Spinal cord (tissue), 9 donors: ENCODE measurements at regions not wholly inside any gene's neighbourhood (a gene's known extent, or its start where the extent isn't known, plus 50 kb on each side); places are given as distances from the start of the nearest gene placed in this dataset.

Experiments
- DNase-seq, 6 donors: peaks; one replicate each; pipeline versions ENCODE4 v3.0.0 to v3.0.0-alpha.2; 2013 to 2015; ENCODE audit warnings: low spot score in 6 of 6, low read depth in 4 of 6
- H3K27ac ChIP-seq: one replicate; pipeline ENCODE4 v1.5.1; 2013; ENCODE audit warnings: low read depth, low read length, control low read depth
- H3K27me3 ChIP-seq: one replicate; pipeline ENCODE4 v1.6.1; 2013; ENCODE audit warnings: low read length; ENCODE audit not compliant: control insufficient read depth, insufficient read depth
- H3K36me3 ChIP-seq: one replicate; pipeline ENCODE4 v1.6.1; 2013; ENCODE audit warnings: low read length; ENCODE audit not compliant: control insufficient read depth, insufficient read depth
- H3K4me1 ChIP-seq: one replicate; pipeline ENCODE4 v1.6.1; 2013; ENCODE audit warnings: low read length; ENCODE audit not compliant: control insufficient read depth, insufficient read depth
- H3K4me3 ChIP-seq: one replicate; pipeline ENCODE4 v1.5.1; 2013; ENCODE audit warnings: low read depth, low read length, control low read depth
- H3K9me3 ChIP-seq: one replicate; pipeline ENCODE4 v1.6.1; 2013; ENCODE audit warnings: low read length; ENCODE audit not compliant: control insufficient read depth, insufficient read depth
- WGBS: methylation state at CpG from one replicate; pipeline ENCODE4 v1.1.5; 2013; ENCODE audit warnings: missing lambda C conversion rate; ENCODE audit not compliant: insufficient coverage; 5-methylcytosine and 5-hydroxymethylcytosine counted together
- donor health status: healthy.

- no peaks in the 10 kb centered on the region for H3K27me3 ChIP-seq
- no peak for DNase-seq
- no peaks in the 10 kb centered on the region for H3K9me3 ChIP-seq
- no peaks in the 10 kb centered on the region for H3K36me3 ChIP-seq
- no peak overlapping the region for H3K27ac ChIP-seq
- no peaks in the 10 kb centered on the region for H3K4me1 ChIP-seq
- H3K4me3 ChIP-seq = no peak overlapping the region
- WGBS = no CpG with 5 or more reads among the region's 1 CpG
These were observed 1008.8 kb downstream of the CNTNAP5 start for GRCh38 chr2:125033871-125034270.

GRCh38 chr2:125037135-125037653, 1012.1 kb downstream of the CNTNAP5 start:
- DNase-seq = no peak
- Histone ChIP-seq H3K36me3 (no peaks in the 10 kb centered on the region), H3K27ac (no peak overlapping the region), H3K27me3 (no peaks in the 10 kb centered on the region), H3K9me3 (no peaks in the 10 kb centered on the region), H3K4me3 (no peak overlapping the region), H3K4me1 (no peaks in the 10 kb centered on the region)
- 93% methylated on average over 20 of the region's 22 CpGs for WGBS

GRCh38 chr2:125041846-125042245, 1016.8 kb downstream of the CNTNAP5 start:
- no peaks in the 10 kb centered on the region for H3K4me1 ChIP-seq
- H3K36me3 ChIP-seq = no peaks in the 10 kb centered on the region
- H3K9me3 ChIP-seq = no peaks in the 10 kb centered on the region
- DNase-seq = no peak
- H3K27ac ChIP-seq = no peak overlapping the region
- no CpG with 5 or more reads among the region's 2 CpGs for WGBS
- H3K27me3 ChIP-seq = no peaks in the 10 kb centered on the region
- no peak overlapping the region for H3K4me3 ChIP-seq

- Histone ChIP-seq H3K36me3 (no peaks in the 10 kb centered on the region), H3K27ac (no peak overlapping the region), H3K4me1 (no peaks in the 10 kb centered on the region), H3K4me3 (no peak overlapping the region), H3K9me3 (no peaks in the 10 kb centered on the region), H3K27me3 (no peaks in the 10 kb centered on the region)
- DNase-seq = no peak
These were observed 1017.6 kb downstream of the CNTNAP5 start for GRCh38 chr2:125042727-125043126.

- no peaks in the 10 kb centered on the region for H3K36me3 ChIP-seq
- no peak for DNase-seq
- H3K4me1 ChIP-seq = no peaks in the 10 kb centered on the region
- H3K9me3 ChIP-seq = peaks cover 4% of the 10 kb centered on the region
- H3K27ac ChIP-seq = no peak overlapping the region
- H3K27me3 ChIP-seq = no peaks in the 10 kb centered on the region
- WGBS = 87% methylated on average over 1 of the region's 4 CpGs
- no peak overlapping the region for H3K4me3 ChIP-seq
These were observed 1045.8 kb downstream of the CNTNAP5 start for GRCh38 chr2:125070726-125071505.

GRCh38 chr2:125073440-125073839, 1048.4 kb downstream of the CNTNAP5 start:
- no peaks in the 10 kb centered on the region for H3K27me3 ChIP-seq
- DNase-seq = no peak
- WGBS = 100% methylated on average over 1 of the region's 3 CpGs
- peaks cover 4% of the 10 kb centered on the region for H3K9me3 ChIP-seq
- no peak overlapping the region for H3K4me3 ChIP-seq
- no peaks in the 10 kb centered on the region for H3K36me3 ChIP-seq
- H3K4me1 ChIP-seq = no peaks in the 10 kb centered on the region
- no peak overlapping the region for H3K27ac ChIP-seq

GRCh38 chr2:125085904-125086303, 1060.8 kb downstream of the CNTNAP5 start:
- H3K36me3 ChIP-seq = no peaks in the 10 kb centered on the region
- WGBS = 80% methylated on average over 1 of the region's 1 CpG
- no peaks in the 10 kb centered on the region for H3K9me3 ChIP-seq
- H3K4me1 ChIP-seq = no peaks in the 10 kb centered on the region
- no peaks in the 10 kb centered on the region for H3K27me3 ChIP-seq
- DNase-seq = no peak
- no peak overlapping the region for H3K4me3 ChIP-seq
- H3K27ac ChIP-seq = no peak overlapping the region

- Histone ChIP-seq H3K9me3 (no peaks in the 10 kb centered on the region), H3K36me3 (no peaks in the 10 kb centered on the region), H3K27me3 (no peaks in the 10 kb centered on the region), H3K4me3 (no peak overlapping the region), H3K4me1 (no peaks in the 10 kb centered on the region), H3K27ac (no peak overlapping the region)
- no peak for DNase-seq
- WGBS = 60% methylated on average over 1 of the region's 5 CpGs
These were observed 1061.5 kb downstream of the CNTNAP5 start for GRCh38 chr2:125086313-125087184.

GRCh38 chr2:125092276-125093009, 1067.4 kb downstream of the CNTNAP5 start:
- Histone ChIP-seq H3K36me3 (no peaks in the 10 kb centered on the region), H3K4me1 (no peaks in the 10 kb centered on the region), H3K9me3 (no peaks in the 10 kb centered on the region), H3K27me3 (no peaks in the 10 kb centered on the region), H3K4me3 (no peak overlapping the region), H3K27ac (no peak overlapping the region)
- WGBS = no CpG with 5 or more reads among the region's 4 CpGs
- peak in 1 of 6 donors; percentile 83 for DNase-seq
